Transverse colon (tissue), 4 donors: ENCODE measurements at regions not wholly inside any gene's neighbourhood (a gene's known extent, or its start where the extent isn't known, plus 50 kb on each side); places are given as distances from the start of the nearest gene placed in this dataset.
"Not testable (repeated sequence)": the region's sequence is repeated elsewhere in the genome, so short reads cannot be mapped to it uniquely, and the experiment has no call there.

ENCODE experiments used
- DNase-seq: peaks from one replicate; pipeline ENCODE4 v3.0.0-alpha.2; 2019
- H3K27ac ChIP-seq, 4 donors: fragments of 200-600 bp; sonication (generic); 2 replicates each; pipeline ENCODE4 v1.5.1; 2016 to 2018; ENCODE audit warnings: inconsistent platforms in 4 of 4
- H3K27me3 ChIP-seq: fragments of 200-600 bp; sonication (generic); 2 replicates; pipeline ENCODE4 v1.5.1; 2017; ENCODE audit warnings: inconsistent platforms
- H3K36me3 ChIP-seq, 4 donors: fragments of 200-600 bp; sonication (generic); 2 replicates each; pipeline ENCODE4 v1.5.1; 2017 to 2019; ENCODE audit warnings: inconsistent platforms in 4 of 4
- H3K4me1 ChIP-seq, 4 donors: fragments of 200-600 bp; sonication (generic); 2 replicates each; pipeline ENCODE4 v1.5.1; 2017 to 2020; ENCODE audit warnings: inconsistent platforms in 4 of 4
- H3K4me3 ChIP-seq, 4 donors: fragments of 200-600 bp; sonication (generic); 1 replicate in 1 of 4; 2 replicates in 3 of 4; pipeline versions ENCODE4 v1.5.1 to v1.6.1; 2017 to 2019; ENCODE audit warnings: inconsistent platforms in 4 of 4
- H3K9me3 ChIP-seq, 2 donors: fragments of 200-600 bp; sonication (generic); 2 replicates each; pipeline ENCODE4 v1.5.1; 2017 to 2019; ENCODE audit warnings: inconsistent platforms in 2 of 2
- CTCF ChIP-seq, 5 experiments: fragments of 200-600 bp in 3 of 5; fragments of 450-650 bp in 2 of 5; sonication (generic) in 3 of 5; IDR thresholded peaks; 1 replicate in 2 of 5; 2 replicates in 3 of 5; pipeline ENCODE4 v1.5.1; 2016 to 2017; ENCODE audit warnings: antibody characterized with exemption in 5 of 5, inconsistent platforms in 3 of 5, mild to moderate bottlenecking in 2 of 5, moderate library complexity in 1 of 5
- EP300 ChIP-seq: sonication (generic); formaldehyde crosslinking; IDR thresholded peaks from one replicate; pipeline ENCODE4 v1.6.1; 2017; ENCODE audit warnings: antibody characterized with exemption, low read depth
- POLR2A ChIP-seq: fragments of 450-650 bp; IDR thresholded peaks from one replicate; pipeline ENCODE4 v1.6.1; 2016; ENCODE audit warnings: antibody characterized with exemption, mild to moderate bottlenecking, moderate library complexity
- POLR2AphosphoS5 ChIP-seq, 3 donors: sonication (generic); formaldehyde crosslinking; IDR thresholded peaks; one replicate each; pipeline ENCODE4 v1.6.1; 2016; ENCODE audit warnings: antibody characterized with exemption in 3 of 3
- WGBS, 2 donors: methylation state at CpG; one replicate each; pipeline ENCODE4 v1.1.5; 2018; ENCODE audit warnings: low coverage in 1 of 2; 5-methylcytosine and 5-hydroxymethylcytosine counted together
- in situ Hi-C, 4 donors: fragments of 200-750 bp; cut with MboI; loops; one replicate each; pipeline versions ENCODE4 v1.15.0 to v1.15.1; 2017; ENCODE audit warnings: low sequenced_read_pairs in 3 of 4, low pct_ligation_motif_present in 1 of 4, low pct_unique_long_range_greater_than_20kb in 1 of 4
- intact Hi-C: fragments of 100-400 bp; cut with DNase I; formaldehyde crosslinking; loops from one replicate; pipeline ENCODE4 v1.15.1; 2023; ENCODE audit warnings: low total_unique reads

- no peak overlapping the region for H3K4me3 ChIP-seq
- H3K4me1 ChIP-seq, result no peaks in the 10 kb centered on the region
- no peak for TF ChIP-seq EP300
- DNase-seq, result no peak
- H3K9me3 ChIP-seq, result no peaks in the 10 kb centered on the region
- intact Hi-C loops, result no loop called here
- in situ Hi-C loops, result no loop called here
- H3K27me3 ChIP-seq, result no peaks in the 10 kb centered on the region
- H3K27ac ChIP-seq, result no peak overlapping the region
- no peaks in the 10 kb centered on the region for H3K36me3 ChIP-seq
- 53 to 57% methylated on average over 1 of the region's 1 CpG for WGBS, 2 donors
Measured at GRCh38 chr5:110268985-110269384, 457.5 kb downstream of the TMEM232 start.

GRCh38 chr5:110269478-110270142, 456.9 kb downstream of the TMEM232 start:
- intact Hi-C loops, result no loop called here
- WGBS, 2 donors, result 65 to 66% methylated on average over 3 of the region's 3 CpGs
- Histone ChIP-seq H3K4me1 (no peaks in the 10 kb centered on the region), H3K36me3 (no peaks in the 10 kb centered on the region), H3K9me3 (no peaks in the 10 kb centered on the region), H3K27ac (no peak overlapping the region), H3K4me3 (no peak overlapping the region), H3K27me3 (no peaks in the 10 kb centered on the region)
- TF ChIP-seq POLR2A (no peak), EP300 (no peak), POLR2AphosphoS5 (IDR thresholded peaks at IDR 0.05) (no peak), CTCF (IDR thresholded peaks at IDR 0.05) (no peak)
- in situ Hi-C loops, result no loop called here
- no peak for DNase-seq

- intact Hi-C loops, result no loop called here
Measured at GRCh38 chr5:110275878-110276277, 450.6 kb downstream of the TMEM232 start.

GRCh38 chr5:110278449-110278848, 448.0 kb downstream of the TMEM232 start:
- WGBS, 2 donors, result 84 to 100% methylated on average over 1 of the region's 1 CpG
- H3K4me3 ChIP-seq, H3K36me3 ChIP-seq, intact Hi-C loops, H3K9me3 ChIP-seq, H3K27ac ChIP-seq, DNase-seq, in situ Hi-C loops, H3K27me3 ChIP-seq, H3K4me1 ChIP-seq: not testable (repeated sequence)

More at GRCh38 chr5:110275878-110276277, 450.6 kb downstream of the TMEM232 start:
- H3K4me1 ChIP-seq, result no peaks in the 10 kb centered on the region
- no peaks in the 10 kb centered on the region for H3K36me3 ChIP-seq
- 86 to 91% methylated on average over 2 of the region's 2 CpGs for WGBS, 2 donors
- TF ChIP-seq POLR2AphosphoS5 (IDR thresholded peaks at IDR 0.05) (no peak), EP300 (no peak), POLR2A (no peak), CTCF (IDR thresholded peaks at IDR 0.05) (no peak)
- H3K27me3 ChIP-seq, result no peaks in the 10 kb centered on the region
- in situ Hi-C loops, result no loop called here
- no peak for DNase-seq
- no peak overlapping the region for H3K4me3 ChIP-seq
- H3K9me3 ChIP-seq, result no peaks in the 10 kb centered on the region
- H3K27ac ChIP-seq, result no peak overlapping the region

- DNase-seq, in situ Hi-C loops, H3K27me3 ChIP-seq, H3K27ac ChIP-seq, H3K9me3 ChIP-seq, intact Hi-C loops, H3K4me3 ChIP-seq, H3K36me3 ChIP-seq, H3K4me1 ChIP-seq: not testable (repeated sequence)
- 74% methylated on average over 7 of the region's 8 CpGs; no CpG with 5 or more reads in 1 of the 2 donors for WGBS, 2 donors
Measured at GRCh38 chr5:110284121-110284520, 442.4 kb downstream of the TMEM232 start.
